HL-60/S4 treated with retinoic acid at 250 ng/mL for 4 days and 3 days (cell line): ENCODE measurements at regions not wholly inside any gene's neighbourhood (a gene's known extent, or its start where the extent isn't known, plus 50 kb on each side); places are given as distances from the start of the nearest gene placed in this dataset.
"Not testable (repeated sequence)": the region's sequence is repeated elsewhere in the genome, so short reads cannot be mapped to it uniquely, and the experiment has no call there.

ENCODE experiments used
- in situ Hi-C: fragments of 300-500 bp; cut with MboI; formaldehyde crosslinking; loops from 2 replicates; pipeline ENCODE4 v1.7.0; 2022; ENCODE audit warnings: low sequenced_read_pairs

DNA sequence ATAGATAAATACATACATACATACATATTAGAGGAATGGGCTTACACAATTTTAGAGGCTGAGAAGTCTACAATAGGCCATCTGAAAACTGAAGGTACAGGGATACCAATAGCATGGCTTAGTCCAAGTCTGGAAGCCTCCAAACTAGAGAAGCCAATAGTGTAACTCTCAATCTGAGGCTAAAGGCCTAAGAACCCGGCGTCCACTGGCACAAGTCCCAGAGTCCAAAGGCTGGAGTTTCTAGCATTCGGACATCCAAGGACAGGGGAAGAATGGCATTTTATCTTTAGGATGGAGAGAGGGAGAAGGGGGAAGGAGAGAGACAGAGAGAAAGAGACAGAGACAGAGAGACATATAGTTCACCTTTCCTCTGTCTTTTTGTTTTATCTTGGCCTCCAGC, 63.7 kb upstream of the SYT4 start:
- in situ Hi-C loops = no loop called here

DNA sequence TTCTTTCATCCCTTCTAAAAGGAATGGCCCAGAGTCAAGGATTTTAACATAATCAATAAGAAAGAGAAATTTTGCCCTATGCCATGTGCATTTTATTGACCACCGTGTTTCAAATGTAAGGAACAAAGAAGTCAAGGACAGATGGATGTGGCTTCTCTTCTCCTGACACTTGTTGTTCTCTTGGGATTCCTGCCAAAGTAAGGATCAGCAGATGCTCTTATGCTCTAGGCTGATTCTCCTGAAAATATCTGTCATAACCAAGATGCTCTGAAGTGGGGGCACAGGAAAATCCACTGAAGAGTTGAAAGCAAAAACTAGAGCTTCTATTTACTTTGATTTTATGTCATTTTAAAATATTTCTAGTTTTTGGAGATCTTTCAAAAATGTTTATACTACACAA, 72.9 kb upstream of the SYT4 start:
- in situ Hi-C loops = no loop called here

- in situ Hi-C loops = no loop called here
Observed at GRCh38 chr18:43364535-43364934, 87.2 kb upstream of the SYT4 start.

DNA sequence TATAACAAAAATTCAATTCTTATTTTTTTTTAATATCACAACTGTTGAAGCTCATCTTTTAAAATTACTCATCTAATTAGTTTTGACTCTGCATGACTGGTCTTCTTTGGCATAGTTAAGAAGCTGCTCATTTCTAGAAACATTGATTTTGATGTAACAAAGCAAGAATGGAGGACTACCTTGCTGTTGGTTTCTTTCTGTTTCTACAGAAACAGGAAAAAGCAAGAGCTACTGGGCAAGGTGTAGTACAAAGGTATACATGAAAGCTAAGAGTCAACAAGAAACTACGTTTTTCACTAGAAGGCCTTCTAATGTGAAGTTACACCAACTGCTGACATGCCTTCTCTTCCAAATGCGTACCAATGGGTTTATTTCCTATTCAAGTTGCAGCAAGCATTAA, 90.6 kb upstream of the SYT4 start:
- in situ Hi-C loops = no loop called here

DNA sequence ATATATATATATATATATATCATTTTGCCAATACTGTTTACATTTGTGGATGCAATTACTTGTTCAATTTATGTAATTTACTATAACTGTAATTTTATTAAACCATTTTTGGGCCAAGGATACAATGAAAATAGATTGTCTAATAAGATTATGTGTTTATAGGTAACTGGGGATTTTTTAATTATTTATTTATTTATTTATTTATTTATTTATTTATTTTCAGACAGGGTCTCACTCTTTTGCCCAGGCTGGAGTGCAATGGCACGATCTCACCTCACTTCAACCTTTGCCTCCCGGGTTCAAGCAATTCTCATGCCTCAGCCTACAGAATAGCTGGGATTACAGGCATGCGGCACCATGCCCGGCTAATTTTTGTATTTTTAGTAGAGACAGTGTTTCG, 92.0 kb upstream of the SYT4 start:
- in situ Hi-C loops = not testable (repeated sequence)

- in situ Hi-C loops = no loop called here
Observed at GRCh38 chr18:43372773-43373172, 95.5 kb upstream of the SYT4 start.

DNA sequence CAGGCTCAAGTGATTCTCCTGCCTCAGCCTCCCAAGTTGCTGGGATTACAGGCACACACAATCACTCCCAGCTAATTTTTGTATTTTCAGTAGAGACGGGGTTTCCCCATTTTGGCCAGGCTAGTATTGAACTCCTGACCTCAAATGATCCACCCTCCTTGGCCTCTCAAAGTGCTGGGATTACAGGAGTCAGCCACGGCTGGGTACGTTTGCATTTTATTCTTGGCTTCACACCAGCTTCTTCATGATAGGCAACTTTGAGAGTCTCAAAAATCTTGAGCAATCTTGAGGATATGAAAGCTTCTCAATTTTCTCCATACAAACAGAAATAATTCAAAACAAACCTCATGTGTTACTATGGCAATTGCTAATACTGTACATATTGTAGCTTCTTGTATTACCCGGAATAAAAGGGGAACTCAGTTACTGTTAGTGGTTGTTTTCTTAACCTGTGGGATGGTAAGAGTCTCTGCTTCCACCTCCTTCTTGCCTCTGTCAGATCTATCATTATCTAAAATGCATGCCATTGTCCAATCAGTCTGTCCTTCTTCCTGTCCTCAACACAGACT, 102.9 kb upstream of the SYT4 start:
- in situ Hi-C loops = no loop called here

- in situ Hi-C loops = no loop called here
Observed at GRCh38 chr18:43382641-43383403, 105.5 kb upstream of the SYT4 start.

GRCh38 chr18:43389163-43389562, 111.9 kb upstream of the SYT4 start:
- in situ Hi-C loops = no loop called here

DNA sequence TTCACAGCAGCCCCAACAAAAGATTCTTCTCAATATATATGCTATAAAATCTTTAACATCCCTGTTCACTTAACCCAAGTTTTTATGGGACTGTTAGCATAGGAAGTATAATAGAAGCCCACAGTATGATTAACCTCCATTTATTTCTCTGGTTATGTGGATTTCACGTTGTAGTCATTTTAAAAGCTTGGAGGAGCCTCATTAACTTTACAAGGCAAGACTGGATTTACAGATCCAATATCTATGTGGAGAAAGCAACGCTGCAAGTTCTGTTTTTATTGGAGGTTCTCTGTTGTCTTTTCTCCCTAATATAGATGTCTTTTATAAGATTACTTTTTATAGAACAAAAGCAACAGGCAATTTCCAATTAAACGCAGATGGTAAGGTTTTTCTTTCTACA, 114.9 kb upstream of the SYT4 start:
- in situ Hi-C loops = no loop called here

GRCh38 chr18:43393174-43393573, 115.9 kb upstream of the SYT4 start:
- in situ Hi-C loops = no loop called here

GRCh38 chr18:43396266-43396665, 119.0 kb upstream of the SYT4 start:
- in situ Hi-C loops = no loop called here

DNA sequence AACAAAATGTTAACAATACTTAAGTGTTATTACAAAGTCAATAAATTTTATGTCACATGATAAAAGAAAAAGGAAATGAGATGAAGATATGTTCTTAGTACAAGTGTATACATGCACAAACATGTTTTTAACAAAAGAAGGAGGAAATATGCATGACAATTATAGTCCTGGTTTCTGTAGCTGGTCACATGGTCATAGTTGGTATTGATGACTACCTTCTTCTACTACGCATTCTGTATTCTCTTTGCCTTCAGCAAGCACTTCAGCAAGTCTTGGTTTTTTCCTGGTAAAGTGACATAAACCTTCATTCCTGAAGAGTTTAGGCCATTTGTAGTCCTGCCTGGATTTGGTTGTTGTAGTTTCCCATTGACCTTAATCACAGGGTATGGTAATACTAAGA, 121.3 kb upstream of the SYT4 start:
- in situ Hi-C loops = no loop called here

DNA sequence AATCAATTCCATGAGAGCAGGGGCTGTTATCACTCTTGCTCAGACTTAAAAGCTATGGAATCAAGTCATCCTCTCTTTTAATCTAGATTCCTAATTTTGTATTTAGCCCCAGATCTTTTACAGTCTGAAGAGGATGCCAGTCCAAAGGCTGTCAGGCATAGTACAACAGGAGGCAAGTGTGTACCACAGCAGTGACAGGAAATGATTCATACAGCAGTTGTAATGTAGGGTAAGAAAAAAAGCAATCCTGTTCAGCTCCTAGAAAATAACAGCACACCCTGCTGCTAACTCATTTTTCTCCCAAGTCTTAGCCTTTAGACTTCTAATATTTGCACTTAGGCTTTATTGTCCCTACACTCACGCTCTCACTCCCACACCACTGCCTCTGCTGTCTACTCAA, 127.8 kb upstream of the SYT4 start:
- in situ Hi-C loops = no loop called here

DNA sequence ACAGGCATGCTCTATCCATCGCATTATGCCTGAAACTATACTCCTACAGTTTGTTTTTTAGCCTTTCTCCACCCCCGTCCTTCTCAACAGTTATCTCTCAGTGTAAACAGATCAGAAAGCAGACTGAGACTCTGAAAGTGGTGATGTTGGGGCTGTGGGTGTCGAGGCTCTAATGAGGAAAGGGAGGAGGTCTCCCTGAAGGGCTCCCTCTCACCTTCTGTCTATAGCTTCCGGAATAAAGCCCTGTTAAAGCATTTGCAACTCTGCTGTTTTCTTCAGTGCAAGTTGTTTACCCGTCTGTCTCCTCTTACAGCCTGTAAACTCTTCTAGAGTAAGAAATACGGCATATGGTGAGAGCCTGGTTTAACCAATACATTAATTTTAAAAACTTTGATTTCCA, 136.7 kb upstream of the SYT4 start:
- in situ Hi-C loops = no loop called here

GRCh38 chr18:43420091-43420490, 142.8 kb upstream of the SYT4 start:
- in situ Hi-C loops = no loop called here

DNA sequence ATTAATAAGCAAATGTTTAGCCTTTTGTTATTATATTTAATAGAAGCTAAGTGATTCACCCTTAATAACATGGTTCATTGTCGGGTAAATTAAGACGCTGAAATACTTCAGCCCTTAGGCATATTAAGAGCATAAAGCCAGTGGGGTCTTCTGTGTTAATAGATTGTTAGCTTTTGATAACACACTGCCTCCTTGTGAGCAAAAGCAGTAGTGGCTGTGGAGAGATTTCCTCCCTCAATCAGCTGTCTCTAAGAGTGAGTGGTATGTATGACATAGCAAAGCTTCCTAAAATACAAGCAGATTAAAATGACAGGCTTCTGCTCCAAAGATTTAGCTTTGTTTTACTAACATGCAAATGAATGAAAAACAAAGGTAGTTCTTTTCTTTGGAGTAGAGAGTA, 143.7 kb upstream of the SYT4 start:
- in situ Hi-C loops = no loop called here

- in situ Hi-C loops = no loop called here
Observed at GRCh38 chr18:43422518-43422917, 145.2 kb upstream of the SYT4 start.

DNA sequence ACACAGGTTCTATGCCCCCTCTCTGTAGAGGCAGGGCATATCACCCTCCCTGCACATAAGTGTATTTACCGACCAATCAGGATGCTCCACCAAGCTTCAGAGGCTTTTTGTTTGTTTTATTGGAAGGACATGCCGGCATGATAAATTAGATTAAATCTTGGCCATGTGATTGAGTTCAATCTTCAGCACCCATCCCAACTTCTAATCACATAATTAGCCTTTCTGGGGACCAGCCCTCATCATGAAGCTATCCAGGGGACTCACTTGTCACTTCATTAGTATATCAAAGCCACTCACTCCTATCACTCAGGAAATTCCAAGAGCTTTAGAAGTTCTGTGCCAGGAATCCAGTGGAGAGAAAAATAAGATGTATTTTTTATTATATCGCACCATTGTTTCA, 158.6 kb upstream of the SYT4 start:
- in situ Hi-C loops = no loop called here

DNA sequence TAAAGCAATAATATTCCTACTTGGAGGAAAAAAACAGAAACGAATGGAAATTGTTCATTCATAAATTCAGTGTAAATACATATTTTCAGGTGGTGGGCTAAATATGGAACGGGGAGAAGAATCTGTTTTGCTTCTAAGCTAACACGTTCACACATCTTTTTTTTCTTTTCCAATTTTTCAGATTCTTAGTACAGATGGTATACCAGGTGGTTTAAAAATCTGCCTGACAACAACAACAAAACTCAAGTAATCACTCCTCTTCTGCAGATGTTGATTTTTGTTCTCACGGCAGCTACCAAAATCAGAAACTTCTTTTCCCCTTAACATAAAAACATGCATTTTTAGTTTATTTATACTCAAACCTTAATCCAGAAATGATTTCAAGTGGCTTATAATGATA, 164.8 kb upstream of the SYT4 start:
- in situ Hi-C loops = no loop called here

GRCh38 chr18:43442571-43442970, 165.3 kb upstream of the SYT4 start:
- in situ Hi-C loops = no loop called here

GRCh38 chr18:43465483-43465882, 188.2 kb upstream of the SYT4 start:
- in situ Hi-C loops = no loop called here

GRCh38 chr18:43471873-43472272, 194.6 kb upstream of the SYT4 start:
- in situ Hi-C loops = no loop called here
